Astrocyte of the cerebellum (primary cell): ENCODE measurements at regions not wholly inside any gene's neighbourhood (a gene's known extent, or its start where the extent isn't known, plus 50 kb on each side); places are given as distances from the start of the nearest gene placed in this dataset.

ENCODE experiments used
- DNase-seq: peaks from one replicate; pipeline ENCODE4 v3.0.0-alpha.2; 2011; ENCODE audit warnings: low read depth
- H3K4me3 ChIP-seq: 2 replicates; pipeline ENCODE4 v1.5.1; 2011; ENCODE audit warnings: mild to moderate bottlenecking, low read depth, low read length, moderate library complexity
- CTCF ChIP-seq: IDR thresholded peaks from 2 replicates; pipeline ENCODE4 v1.5.1; 2012; ENCODE audit warnings: low read length, low read depth, moderate library complexity, mild to moderate bottlenecking; ENCODE audit errors: missing control alignments
- in situ Hi-C: cut with HindIII; loops from 2 replicates; pipeline ENCODE4 v1.10.0; 2017; ENCODE audit warnings: low sequenced_read_pairs

DNA sequence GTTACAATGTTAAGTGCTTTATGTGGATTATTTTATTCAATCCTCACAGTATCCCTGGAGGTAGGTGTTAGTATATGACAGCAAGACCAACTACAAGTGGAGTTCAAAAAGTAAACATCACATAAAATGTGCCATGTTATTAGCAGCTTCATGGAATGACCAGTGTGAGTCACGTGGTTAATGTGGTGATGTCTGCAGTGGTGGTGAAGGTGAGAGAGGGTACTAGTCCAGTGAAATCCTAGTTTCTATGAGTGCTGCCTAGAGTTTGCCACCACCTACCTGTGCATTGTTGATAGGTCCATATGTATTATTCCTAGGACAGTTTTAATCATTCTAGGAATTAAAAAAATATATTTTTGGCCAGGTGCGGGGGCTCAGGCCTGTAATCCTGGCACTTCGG is 865.2 kb upstream of the DDX18 start:
- in situ Hi-C loops = no loop called here
- H3K4me3 ChIP-seq = no peak overlapping the region
- DNase-seq = no peak
- TF ChIP-seq CTCF = no peak

- in situ Hi-C loops = no loop called here
- peak; percentile 36 for TF ChIP-seq CTCF
- DNase-seq = no peak
- H3K4me3 ChIP-seq = no peak overlapping the region
These were observed 862.2 kb upstream of the DDX18 start for GRCh38 chr2:116952254-116952653.

- no peak for TF ChIP-seq CTCF
- DNase-seq = no peak
- in situ Hi-C loops = no loop called here
- H3K4me3 ChIP-seq = no peak overlapping the region
These were observed 858.8 kb upstream of the DDX18 start for GRCh38 chr2:116955646-116956045.

DNA sequence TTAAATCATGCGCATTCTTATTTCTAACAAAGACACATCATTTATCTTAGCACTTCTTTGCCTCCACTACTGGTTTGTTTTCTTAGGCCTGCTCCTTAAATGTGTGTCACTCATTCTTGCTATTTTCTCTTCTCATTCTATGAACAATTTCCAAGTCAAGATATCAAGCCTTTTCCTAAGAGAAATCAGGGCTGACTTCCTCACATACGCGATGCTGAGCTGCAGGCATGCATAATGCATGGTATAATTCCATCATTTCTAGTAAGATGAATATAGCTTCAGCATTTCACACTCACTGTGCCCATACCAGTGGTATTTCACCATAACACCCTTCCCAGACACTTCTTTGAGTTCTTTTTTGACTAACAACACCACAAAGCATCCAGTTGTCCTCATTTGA is 838.9 kb upstream of the DDX18 start:
- no peak for DNase-seq
- TF ChIP-seq CTCF = no peak
- no peak overlapping the region for H3K4me3 ChIP-seq
- in situ Hi-C loops = no loop called here

DNA sequence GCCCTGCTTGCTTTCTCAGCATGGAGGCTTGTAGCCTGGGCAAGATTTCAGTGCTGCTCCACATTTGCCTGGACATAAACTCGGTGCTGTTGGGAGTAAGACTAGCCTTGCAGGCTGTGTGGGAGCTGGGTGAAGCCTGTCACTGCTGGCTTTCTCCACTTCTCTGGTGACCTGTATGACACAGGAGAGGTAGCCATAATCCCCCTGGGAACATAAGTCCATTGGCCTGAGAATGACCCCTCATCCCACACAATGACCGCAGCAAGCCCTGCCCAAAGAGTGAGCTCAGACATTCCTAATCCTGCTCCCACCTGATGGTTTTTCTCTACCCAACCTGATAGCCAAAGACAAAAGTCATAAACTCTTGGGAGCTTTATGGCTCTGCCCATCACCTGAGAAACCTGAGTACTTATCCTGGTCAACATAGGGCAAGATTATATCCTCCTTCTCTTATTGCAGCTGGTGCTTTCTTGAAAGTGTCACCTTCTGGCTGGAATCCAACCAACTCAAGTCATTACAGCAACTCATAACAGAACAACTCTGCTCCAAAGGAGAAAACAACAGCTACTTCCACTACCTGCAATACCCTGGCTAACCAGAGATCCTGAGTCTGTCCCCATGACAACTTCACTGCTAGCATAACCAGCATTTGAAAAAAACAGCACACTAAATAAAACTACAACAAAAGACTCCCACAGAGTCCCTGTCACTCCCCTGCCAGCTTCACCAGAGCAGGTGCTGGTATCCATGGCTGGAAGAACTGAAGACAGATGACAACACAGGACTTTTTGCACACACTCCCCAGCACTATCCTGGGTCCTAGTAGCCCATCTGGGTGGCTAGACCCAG is 834.4 kb upstream of the DDX18 start:
- DNase-seq = no peak
- no peak for TF ChIP-seq CTCF

GRCh38 chr2:116987447-116987846 is 827.0 kb upstream of the DDX18 start:
- in situ Hi-C loops = no loop called here
- TF ChIP-seq CTCF = no peak
- no peak for DNase-seq
- no peak overlapping the region for H3K4me3 ChIP-seq

More for the DNA sequence above, 834.4 kb upstream of the DDX18 start:
- in situ Hi-C loops = no loop called here
- H3K4me3 ChIP-seq = no peak overlapping the region
